Activated CD8-positive, alpha-beta memory T cell treated with anti-CD3 and anti-CD28 coated beads for 48 hours (primary cell): ENCODE measurements at regions not wholly inside any gene's neighbourhood (a gene's known extent, or its start where the extent isn't known, plus 50 kb on each side); places are given as distances from the start of the nearest gene placed in this dataset.
"Not testable (repeated sequence)": the region's sequence is repeated elsewhere in the genome, so short reads cannot be mapped to it uniquely, and the experiment has no call there.

Source experiments
- DNase-seq, 3 experiments: peaks; one replicate each; pipeline ENCODE4 v3.0.0-alpha.2; 2020; ENCODE audit warnings: low read depth in 2 of 3, low spot score in 2 of 3

DNA sequence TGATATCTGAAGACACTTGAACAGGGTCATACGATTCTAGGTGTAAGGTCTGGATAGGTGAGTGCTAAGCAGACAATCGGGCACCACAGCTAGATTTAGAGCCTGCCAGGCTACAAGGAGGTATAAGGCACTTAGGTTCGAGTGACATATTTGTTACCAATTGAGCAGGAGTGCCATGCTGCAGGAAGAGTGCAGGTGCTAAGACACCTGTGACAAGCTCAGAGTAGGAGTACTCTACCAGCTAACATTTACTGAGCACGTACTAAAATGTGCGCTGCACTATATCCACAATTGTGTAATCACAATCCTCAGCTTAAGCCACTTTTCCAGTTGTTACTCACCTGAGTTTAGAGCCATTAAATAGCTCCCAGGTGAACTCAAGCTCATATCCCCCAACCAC lies 227.8 kb upstream of the MOCS1 start:
- DNase-seq = no peak

DNA sequence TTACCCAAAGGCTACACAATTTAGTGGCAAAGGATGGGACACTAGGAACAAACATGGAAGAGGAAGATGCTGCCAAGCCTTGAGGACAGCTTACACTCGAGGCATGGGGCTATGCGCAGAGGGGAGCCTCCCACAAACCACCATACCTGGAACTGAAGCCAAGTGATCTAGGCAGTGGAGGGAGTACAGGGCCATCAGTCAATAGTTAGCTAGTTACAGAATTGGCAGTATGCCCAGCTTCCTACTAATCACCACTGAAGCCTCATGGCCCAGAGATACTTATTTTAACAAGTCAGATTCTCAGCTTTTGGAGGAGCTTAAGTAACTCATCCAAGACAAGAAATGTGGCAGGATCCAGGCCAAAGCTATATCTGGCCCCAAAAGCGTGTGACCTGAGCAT lies 226.6 kb upstream of the MOCS1 start:
- DNase-seq = no peak

DNA sequence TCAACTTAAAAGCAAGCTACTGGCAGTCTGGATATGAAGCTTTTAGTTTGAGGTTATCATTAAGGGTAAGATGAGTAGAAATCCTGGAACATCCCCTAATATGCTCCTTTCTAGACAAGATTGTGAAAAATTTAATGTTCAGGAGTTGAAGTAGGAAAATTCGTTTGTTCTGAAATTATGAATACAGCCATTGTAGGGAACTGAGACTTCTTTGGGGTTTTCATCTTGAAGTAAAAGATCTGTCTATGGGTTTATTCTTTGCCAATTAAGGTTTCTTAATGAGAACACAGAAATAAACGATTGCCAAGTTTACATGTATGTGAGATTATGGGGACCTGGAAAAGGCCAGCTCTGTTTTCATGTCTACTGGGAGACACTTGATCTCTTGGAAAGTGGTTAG lies 225.6 kb upstream of the MOCS1 start:
- no peak for DNase-seq

DNA sequence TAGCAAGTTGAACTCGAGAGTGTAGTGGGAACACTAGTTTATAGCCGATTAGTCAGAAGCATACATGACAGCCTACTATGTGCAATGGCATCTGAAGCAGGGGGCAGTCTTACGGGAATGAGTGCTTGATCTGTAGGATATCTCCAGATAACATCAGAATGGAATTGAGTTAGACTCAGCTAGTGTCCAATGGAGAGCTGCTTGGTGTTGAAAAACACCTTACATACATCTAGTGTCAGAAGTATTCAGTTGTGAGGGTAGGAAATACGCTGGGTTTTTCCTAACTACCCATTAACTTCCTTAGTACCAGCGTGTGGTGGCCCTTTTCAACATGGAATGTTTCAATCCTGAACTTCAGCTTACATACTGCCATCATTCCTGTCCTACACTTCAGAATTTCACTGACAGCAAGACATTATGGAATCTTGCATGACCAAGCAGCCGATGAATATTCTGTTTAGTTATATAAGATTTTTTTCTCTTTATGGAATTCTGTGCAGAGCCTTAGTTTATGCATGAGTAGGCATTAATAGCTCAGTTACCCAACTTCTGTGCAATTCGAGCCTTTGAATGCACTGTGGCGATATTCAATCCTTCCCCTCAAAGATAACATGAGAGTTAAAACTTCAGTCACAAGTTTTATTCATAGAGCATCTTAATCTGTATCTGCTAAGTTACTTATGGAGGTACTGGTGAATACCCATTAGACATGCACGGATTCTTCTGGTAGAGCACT lies 218.6 kb upstream of the MOCS1 start:
- no peak for DNase-seq

DNA sequence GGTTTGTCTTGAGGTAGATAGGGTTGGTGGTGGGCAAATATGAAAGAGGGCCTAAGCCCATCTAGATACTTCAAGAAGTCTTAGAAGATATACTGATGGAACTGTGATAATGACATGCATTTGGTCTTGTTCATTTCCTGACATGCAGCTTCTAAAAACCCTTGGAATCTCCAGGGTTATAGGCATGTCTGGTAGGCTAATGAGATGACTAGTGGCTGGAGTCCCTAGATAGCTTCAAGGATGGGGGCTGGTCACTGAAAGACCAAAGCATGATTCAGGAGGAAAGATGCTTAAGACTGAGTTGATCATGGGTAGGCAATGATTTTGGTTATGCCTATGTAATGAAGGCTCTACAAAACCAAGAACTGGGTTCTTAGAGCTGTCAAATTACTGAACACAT lies 217.9 kb upstream of the MOCS1 start:
- no peak for DNase-seq

DNA sequence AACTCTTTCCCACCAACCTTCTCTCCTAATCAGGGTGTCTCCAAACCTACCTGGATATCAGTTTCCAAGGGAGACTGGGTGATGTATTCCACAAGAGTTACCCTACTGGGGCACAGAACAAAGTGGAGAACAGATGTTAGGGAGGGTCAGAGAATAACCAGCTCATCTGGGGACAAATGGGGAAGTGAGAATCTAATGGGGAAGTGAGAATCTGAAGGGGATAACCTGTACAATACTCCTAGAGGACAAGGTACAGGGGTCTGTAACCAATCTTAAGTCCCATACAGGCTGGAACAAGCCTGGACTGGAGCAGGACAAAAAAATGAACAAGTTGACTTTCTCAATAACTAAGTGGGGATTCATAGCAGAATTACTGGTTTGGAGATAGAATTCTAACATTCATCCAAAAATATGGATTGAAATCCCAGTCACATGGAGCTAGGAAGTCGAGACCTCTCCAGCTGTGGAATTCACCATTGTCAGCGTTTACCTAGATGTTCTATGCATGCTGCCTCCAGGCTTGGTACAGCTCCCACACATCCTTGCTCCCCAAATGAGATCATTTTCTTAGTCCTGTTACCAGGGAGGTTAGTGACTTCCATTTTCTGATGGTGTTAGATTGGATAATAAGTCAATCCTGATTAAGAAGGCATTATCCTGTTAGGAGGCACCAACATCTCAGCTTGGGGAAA lies 214.8 kb upstream of the MOCS1 start:
- DNase-seq = no peak

DNA sequence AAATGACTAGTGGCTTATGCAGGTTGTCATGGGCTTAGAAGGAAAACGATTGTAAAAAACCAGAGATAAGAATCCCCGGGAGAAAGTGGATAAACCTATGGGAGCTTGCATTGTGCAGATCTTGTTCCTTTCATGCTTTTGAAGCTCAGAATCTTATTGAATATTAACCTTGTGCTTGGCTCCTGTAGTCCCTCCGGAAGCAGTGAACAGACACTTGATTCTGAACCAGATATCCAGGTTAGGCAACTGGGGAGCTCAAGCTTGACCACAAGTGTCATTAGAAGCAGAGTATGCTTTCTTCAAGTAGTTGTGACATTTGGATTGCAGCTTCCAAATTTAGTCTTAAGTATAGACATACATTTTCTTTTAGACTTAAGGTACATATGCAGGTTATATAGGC lies 212.6 kb upstream of the MOCS1 start:
- DNase-seq = no peak

DNA sequence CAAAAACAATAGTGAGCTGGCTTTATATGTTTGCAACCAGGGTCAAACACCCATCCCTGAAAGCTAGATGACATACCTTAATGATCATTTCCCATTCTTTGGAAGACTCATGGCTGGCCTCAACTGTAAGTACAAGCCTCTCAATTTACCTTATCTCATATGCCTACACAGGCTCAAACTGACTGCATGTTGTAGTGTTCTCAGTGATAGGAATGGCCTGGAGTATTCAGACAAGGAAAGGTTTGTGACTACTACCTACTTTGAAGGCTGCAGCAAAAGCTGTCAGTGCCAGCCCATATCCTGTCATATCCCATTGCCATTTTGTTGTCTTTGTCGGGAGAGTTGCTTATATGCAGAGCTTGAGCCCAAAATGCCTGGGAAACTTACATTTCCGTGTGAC lies 205.2 kb upstream of the MOCS1 start:
- no peak for DNase-seq

DNA sequence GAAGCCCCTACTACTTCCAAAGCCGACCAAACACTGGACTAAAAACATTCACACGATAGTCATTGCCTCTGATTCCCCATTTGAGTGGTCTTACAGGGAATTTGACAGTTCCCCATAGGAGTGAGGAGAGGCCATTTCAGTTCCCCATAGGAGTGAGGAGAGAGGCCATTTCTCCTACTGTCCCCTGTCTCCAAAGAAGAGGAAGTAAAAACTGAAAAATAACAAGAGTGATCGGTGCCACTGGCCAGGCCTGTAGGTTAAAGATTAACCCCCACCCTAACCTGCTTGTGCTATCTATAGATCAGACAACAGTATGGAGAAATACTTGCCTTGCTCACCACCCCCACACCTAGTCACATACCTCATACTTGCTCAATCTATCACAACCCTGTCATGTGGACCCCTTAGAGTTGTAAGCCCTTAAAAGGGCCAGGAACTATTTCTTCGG lies 204.0 kb upstream of the MOCS1 start:
- no peak for DNase-seq

DNA sequence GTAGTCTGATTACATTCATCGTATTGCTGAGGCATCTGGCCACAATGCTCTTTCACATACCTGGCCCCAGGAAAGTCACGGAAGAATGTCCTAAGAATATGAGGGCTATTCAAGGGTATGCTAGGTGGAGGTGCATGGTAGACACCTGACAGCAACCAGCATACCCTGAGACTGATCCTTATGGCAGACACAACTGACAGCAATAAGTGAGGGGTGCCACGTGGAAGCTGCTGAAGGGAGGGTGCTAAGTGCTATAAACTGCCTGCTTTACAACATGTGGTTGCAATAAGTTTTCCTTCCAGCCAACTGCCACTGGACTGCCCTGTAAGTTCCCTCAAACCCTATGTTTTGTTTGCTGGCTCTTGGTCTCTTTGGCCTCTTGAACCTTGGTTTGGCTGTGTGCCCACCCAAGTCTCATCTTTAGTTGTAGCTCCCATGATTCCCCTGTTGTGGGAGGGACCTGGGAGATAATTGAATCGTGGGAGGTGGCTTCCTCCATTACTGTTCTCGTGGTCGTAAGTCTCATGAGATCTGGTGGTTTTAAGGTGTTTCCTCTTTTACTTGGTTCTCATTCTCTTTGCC lies 201.3 kb upstream of the MOCS1 start:
- no peak for DNase-seq

DNA sequence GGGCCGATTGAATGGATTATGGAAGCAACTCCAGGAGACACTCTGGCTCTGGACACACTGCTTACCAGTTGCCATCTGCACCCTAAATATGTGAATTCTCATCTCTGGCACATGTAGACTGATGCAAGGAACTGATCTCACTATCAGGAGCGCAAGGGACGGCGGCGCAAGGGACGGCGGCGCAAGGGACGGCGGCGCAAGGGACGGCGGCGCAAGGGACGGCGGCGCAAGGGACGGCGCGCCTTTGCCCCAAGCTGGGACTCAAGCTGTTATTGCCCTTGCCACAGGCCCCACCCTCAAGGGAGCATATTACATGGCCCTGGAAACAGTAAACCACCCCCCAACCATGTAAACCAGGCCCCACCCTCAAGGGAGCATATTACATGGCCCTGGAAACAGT lies 199.7 kb upstream of the MOCS1 start:
- DNase-seq = not testable (repeated sequence)

DNA sequence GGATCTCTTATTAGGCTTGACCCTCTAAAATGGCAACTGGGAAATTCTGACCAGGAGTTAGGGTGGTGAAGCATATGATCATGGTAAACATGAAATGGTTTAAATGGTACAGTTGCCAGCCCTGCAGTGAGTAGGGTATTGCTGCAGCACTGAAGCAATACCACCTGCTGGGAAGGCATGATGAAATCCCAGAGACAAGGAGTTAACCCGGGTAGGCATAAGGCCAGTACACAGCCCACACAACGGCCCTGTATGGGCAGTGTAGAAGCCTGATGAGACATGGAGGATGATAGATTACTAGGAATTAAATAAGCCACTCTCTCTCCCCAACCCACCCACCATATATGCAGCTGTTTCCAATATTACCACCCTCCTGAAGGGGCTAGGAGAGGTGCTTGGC lies 197.4 kb upstream of the MOCS1 start:
- DNase-seq = no peak

DNA sequence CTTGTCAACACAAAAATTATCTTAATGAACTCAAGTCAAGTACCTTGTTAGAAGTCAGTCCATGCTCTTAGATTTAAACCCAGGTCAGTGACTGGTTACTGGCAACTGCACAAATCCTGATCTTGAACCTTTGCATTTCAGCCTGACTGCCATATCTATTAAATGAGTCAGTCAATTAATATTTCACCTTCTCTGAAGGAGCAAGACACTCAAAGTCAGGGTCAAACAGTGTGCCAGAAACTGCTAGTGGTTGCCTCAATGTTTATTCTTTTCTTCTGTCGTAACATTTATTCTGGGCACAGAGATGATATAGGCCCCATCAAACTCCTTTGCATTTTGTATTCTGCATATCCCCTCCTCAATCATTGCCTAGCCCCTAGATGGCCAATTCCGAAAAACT lies 193.9 kb upstream of the MOCS1 start:
- no peak for DNase-seq

DNA sequence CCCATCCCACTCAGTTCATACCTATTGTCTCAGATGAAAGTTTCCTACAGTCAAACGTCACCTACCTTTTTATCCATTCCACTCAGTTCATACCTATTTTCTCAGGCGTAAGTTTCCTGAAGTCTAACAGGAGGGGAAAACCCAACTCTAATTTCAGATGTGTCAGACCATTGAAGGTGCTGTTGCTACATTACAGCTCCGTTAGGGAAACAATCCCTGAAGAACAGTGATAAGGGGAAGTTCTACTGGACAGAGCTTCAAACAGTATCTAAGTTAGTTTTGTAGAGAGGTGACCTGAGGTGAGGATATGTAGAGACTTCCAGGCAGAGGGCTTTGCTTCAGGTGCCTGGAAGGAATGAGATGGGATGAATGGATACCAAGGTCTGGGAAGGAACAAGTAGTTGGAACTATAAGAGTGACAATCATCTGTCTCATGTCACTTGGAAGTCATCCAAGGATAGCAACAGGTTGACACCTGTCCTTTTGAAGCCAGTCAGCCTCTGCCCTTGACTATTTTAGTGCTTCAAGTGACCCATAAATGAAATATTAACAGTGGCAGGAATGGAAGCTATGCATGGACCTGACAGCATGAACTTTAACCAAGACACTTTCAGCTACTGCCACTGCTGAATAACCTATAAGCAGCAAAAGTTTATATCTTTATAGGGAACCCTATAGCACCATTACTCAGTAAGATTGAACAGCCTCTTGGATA lies 191.6 kb upstream of the MOCS1 start:
- no peak for DNase-seq

DNA sequence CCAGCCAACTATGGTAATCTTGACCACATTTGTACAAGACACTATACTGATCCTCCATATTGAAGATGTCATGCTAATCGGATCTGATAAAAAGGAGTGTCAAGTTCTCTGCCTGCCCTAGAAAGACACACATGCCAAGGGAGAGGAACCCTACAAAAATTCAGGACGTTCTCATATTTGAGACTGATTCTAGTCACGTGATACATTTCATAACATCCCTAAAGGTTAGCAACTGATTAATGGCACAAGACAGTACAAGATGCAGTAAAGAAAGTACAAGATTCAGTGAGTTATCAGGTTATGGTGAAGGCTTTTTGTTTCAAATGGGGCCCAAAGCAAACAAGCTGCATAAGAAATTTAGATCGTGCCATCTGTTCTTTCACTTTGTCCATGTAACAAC lies 190.7 kb upstream of the MOCS1 start:
- no peak for DNase-seq

DNA sequence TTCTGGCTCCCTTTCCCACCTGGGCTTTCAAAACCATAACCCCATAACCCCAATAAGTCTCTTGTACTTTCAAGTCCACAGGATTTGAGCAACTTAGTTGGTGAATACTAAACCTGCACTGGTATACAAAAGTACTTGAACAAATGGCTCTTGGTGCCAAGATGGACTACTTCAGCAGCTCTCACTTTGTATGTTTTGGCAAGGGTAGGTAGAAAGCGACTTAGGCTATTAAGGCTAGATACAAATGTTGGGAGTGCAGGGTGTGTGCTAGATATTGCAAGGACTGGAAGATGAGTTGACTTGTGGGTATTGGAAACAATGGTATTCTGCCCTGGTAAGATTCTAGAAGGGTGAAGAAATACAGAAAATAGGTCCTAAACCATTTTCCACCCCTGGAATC lies 182.6 kb upstream of the MOCS1 start:
- DNase-seq = no peak

DNA sequence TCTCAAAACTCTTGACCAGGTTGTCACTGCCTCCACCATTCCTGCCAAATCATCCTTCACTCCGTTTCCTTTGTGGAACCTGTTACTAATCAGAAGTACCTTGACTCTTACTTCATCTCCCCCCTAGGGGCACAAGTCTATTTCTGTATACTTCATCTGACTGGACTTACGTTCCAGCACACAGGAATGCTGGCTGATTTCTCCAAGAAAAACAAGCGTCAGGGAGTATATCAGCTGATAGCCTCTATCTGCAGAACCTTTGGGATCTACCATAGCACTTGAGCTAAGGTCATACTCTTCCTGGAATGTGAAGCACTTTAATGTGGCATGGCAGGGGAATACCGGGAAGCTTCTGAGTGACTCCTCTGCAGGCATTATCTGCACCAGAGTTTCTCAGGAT lies 178.1 kb upstream of the MOCS1 start:
- DNase-seq = no peak

DNA sequence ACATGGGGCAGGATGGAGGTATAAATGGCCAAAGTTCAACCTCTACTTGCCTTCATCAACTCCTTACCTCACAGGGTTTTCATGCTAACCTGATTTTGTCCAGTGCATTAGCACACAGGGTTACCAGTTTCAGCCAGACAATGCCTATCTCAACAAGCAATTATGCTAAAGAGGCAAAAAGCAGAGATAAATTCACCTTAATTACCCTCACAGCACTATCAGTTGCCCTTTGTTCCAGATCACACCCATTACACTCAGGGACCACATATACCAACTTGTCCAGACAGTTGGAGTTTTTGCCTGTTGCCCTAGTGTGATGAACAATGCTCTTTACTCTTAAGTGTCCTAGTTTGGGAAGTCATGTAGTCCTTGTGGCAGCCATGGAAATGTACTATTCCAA lies 174.5 kb upstream of the MOCS1 start:
- DNase-seq = no peak

DNA sequence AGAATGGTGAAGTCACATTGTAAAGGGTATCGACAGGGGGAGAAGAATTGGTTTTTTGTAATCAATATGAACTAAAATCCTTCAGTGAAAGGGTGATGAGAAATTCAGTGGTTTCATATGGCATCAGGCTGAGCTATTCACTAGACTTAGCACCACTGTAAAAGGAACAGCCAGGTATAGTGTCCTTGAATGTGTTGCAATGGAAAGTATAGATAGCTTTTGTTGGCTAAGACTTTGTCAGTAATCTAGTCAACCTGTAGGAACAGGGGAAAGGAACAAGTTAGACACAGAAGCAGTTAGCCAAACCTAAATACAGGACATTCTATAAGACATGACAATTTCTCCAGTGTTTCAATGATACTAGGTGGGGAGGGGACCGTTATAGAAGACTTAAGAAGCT lies 172.6 kb upstream of the MOCS1 start:
- no peak for DNase-seq

DNA sequence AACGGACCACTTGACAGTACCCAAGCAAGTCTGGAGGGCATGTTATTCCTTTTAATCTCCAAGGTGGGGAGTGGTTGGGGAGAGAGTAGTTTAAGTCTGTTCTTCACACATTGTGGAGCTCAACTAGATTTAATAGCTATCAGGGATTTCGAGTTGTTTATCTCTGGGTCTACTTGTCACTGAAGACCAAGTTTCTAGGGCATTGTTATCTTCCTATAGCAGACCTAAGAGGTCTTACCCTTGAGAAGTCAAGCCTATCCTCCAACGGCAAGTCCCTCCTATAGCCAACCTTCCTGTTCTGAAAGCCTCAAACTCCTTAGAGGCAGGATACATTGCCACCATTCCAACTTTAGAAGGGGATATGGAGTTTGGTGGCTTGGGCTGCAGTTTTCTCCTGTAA lies 164.5 kb upstream of the MOCS1 start:
- DNase-seq = no peak

DNA sequence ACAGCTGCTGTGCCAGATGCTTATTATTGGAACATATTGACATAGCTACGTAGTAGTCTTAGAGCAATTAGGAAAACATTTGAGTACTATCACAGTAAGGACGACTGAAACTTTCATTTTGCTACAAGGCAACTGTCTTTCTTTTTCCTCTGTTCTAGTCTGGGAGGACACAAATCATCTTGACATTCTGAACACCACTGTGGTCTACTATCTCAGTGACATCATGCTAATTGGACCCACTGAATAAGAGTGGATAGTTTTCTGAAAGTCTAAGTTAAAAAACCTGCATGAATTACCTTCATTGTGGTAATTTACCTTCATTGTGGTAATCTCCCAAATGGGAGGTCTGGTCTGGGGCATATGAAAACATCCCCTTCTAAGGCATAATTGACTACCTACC lies 163.3 kb upstream of the MOCS1 start:
- DNase-seq = no peak
